ENCODE measurements at regions not wholly inside any gene's neighbourhood (a gene's known extent, or its start where the extent isn't known, plus 50 kb on each side); places are given as distances from the start of the nearest gene placed in this dataset.

DNA sequence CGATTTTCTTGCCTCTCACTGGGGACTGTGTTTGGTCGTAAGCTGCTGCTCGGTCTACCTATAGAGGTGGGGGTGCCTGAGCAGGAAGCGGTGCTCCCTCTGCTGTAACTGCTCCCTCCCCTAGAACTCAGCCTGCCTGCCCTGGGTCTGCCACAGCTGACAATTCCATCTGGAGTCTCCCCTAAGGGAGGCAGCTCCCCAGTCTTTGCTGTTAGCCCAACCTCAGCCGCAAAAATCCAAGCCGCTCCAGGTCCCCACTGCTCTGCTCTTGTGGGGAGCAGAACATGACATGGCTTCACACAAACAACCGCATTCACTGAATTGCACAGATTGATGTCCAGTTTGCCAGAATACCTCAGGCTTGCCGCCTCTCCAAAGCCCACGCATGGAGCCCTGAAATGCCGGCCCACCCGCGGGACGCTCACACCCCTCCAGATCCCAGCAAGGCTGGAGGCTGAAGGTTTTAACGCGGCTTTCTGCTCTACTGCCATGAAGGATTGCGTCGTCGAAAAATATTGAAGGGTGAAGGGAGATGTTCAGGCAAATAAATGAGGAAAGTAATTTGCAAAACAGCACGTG is 221.5 kb upstream of the FOXF1 start:
- Histone ChIP-seq H3K27ac (no peak overlapping the region), H3K9me3 (no peaks in the 10 kb centered on the region), H3K36me3 (no peaks in the 10 kb centered on the region), H3K4me3 (no peak overlapping the region), H3K27me3 (peaks cover 14 to 99% (median 99%) of the 10 kb centered on the region in 7 donors), H3K4me1 (no peaks in the 10 kb centered on the region)
- no peak for TF ChIP-seq CTCF (IDR thresholded peaks at IDR 0.05)
- intact Hi-C loops (cut with DNase I): no loop called here
- DNase-seq (no peak), ATAC-seq (no peak)
- whole genome bisulfite sequencing, 2 donors: 5 to 6% methylated on average over 19 of the region's 19 CpGs

DNA sequence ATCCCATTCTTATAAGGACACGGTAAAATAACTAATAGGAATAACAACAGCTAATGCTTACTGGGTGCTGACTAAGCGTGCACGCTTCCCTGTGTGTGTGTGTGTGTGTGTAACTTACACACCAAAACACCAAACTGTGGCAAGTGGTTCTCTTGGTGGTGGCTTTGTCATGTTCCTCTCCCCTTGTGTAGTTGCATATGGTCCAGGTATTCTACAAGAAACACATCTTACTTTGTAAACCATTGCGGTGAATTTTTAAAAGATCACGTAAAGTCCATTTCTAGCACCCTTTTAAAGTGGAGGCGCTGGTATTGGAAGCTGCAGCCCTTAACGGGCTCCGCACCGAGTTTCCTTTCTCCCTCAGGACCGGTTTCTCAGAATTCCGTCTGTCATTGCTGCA is 221.0 kb upstream of the FOXF1 start:
- Histone ChIP-seq H3K27ac (no peak overlapping the region), H3K4me1 (no peaks in the 10 kb centered on the region), H3K4me3 (no peak overlapping the region), H3K36me3 (no peaks in the 10 kb centered on the region), H3K9me3 (no peaks in the 10 kb centered on the region), H3K27me3 (peaks cover 14 to 99% (median 99%) of the 10 kb centered on the region in 7 donors)
- DNase-seq (no peak), ATAC-seq (no peak)
- intact Hi-C loops (cut with DNase I): no loop called here
- TF ChIP-seq CTCF (IDR thresholded peaks at IDR 0.05): no peak
- WGBS, 2 donors: 25 to 33% methylated on average over 11 of the region's 11 CpGs

GRCh38 chr16:86289907-86290306 is 220.4 kb upstream of the FOXF1 start:
- intact Hi-C loops (cut with DNase I): no loop called here
- peaks cover 14 to 99% (median 98%) of the 10 kb centered on the region in 7 donors for H3K27me3 ChIP-seq
- DNase-seq (no peak), ATAC-seq (no peak)
- TF ChIP-seq CTCF (IDR thresholded peaks at IDR 0.05): no peak
- H3K4me1 ChIP-seq: no peaks in the 10 kb centered on the region
- no peak overlapping the region for H3K27ac ChIP-seq
- no peak overlapping the region for H3K4me3 ChIP-seq
- H3K36me3 ChIP-seq: no peaks in the 10 kb centered on the region
- WGBS, 2 donors: 44 to 48% methylated on average over 2 of the region's 2 CpGs
- no peaks in the 10 kb centered on the region for H3K9me3 ChIP-seq

- Histone ChIP-seq H3K4me1 (no peaks in the 10 kb centered on the region), H3K27me3 (peaks cover 12 to 99% (median 98%) of the 10 kb centered on the region in 7 donors), H3K36me3 (no peaks in the 10 kb centered on the region), H3K27ac (no peak overlapping the region), H3K4me3 (no peak overlapping the region), H3K9me3 (no peaks in the 10 kb centered on the region)
- WGBS, 2 donors: 66 to 74% methylated on average over 7 of the region's 7 CpGs
- DNase-seq (no peak), ATAC-seq (no peak)
- no peak for TF ChIP-seq CTCF (IDR thresholded peaks at IDR 0.05)
- intact Hi-C loops (cut with DNase I): no loop called here
These were observed 218.8 kb upstream of the FOXF1 start for GRCh38 chr16:86291491-86291890.

Measured in heart right ventricle (tissue), 16 donors.